ENCODE measurements at regions not wholly inside any gene's neighbourhood (a gene's known extent, or its start where the extent isn't known, plus 50 kb on each side); places are given as distances from the start of the nearest gene placed in this dataset.

- DNase-seq (ENCODE audit: low spot score), result no peak
Observed at GRCh38 chr22:22823131-22823810, 64.3 kb upstream of the IGLL5 start.

- DNase-seq (ENCODE audit: low spot score), result no peak
Observed at GRCh38 chr22:22824340-22825212, 63.0 kb upstream of the IGLL5 start.

- no peak for DNase-seq (ENCODE audit: low spot score)
Observed at GRCh38 chr22:22825213-22825593, 62.4 kb upstream of the IGLL5 start.

- no peak for DNase-seq (ENCODE audit: low spot score)
Observed at GRCh38 chr22:22827187-22827939, 60.3 kb upstream of the IGLL5 start.

- DNase-seq (ENCODE audit: low spot score), result no peak
Observed at GRCh38 chr22:22830193-22830592, 57.4 kb upstream of the IGLL5 start.

- no peak for DNase-seq (ENCODE audit: low spot score)
Observed at GRCh38 chr22:22830957-22831688, 56.5 kb upstream of the IGLL5 start.

- no peak for DNase-seq (ENCODE audit: low spot score)
Observed at GRCh38 chr22:22833059-22833458, 54.6 kb upstream of the IGLL5 start.

GRCh38 chr22:22833488-22833887 lies 54.1 kb upstream of the IGLL5 start:
- no peak for DNase-seq (ENCODE audit: low spot score)

- DNase-seq (ENCODE audit: low spot score), result no peak
Observed at GRCh38 chr22:22834204-22834603, 53.4 kb upstream of the IGLL5 start.

- no peak for DNase-seq (ENCODE audit: low spot score)
Observed at GRCh38 chr22:22834783-22835182, 52.8 kb upstream of the IGLL5 start.

GRCh38 chr22:22835242-22835641 lies 52.4 kb upstream of the IGLL5 start:
- no peak for DNase-seq (ENCODE audit: low spot score)

- DNase-seq (ENCODE audit: low spot score), result no peak
Observed at GRCh38 chr22:22835771-22836291, 51.8 kb upstream of the IGLL5 start.

- DNase-seq (ENCODE audit: low spot score), result no peak
Observed at GRCh38 chr22:22836635-22837034, 51.0 kb upstream of the IGLL5 start.

Measured in AG20443 (cell line).